IMR-90 (cell line): ENCODE measurements at regions not wholly inside any gene's neighbourhood (a gene's known extent, or its start where the extent isn't known, plus 50 kb on each side); places are given as distances from the start of the nearest gene placed in this dataset.

ENCODE experiments used
- ATAC-seq: fragments of 200-7000 bp; cut with Tn5 transposase; 2 replicates; pipeline ENCODE4 v1.9.1; 2020; ENCODE audit warnings: low read depth, mild to moderate bottlenecking, moderate library complexity
- BruUV-seq: library from RNA; stranded (reverse); fragments of 400-500 nt; replicated peaks from 2 replicates; lab custom pipeline; 2021; lab: Mats Ljungman, UMichigan
- CTCF ChIA-PET: fragments of 300-600 bp; formaldehyde crosslinking; extraction: SDS; loops from one replicate; lab custom pipeline; 2021; ENCODE audit warnings: antibody characterized with exemption; lab: Yijun Ruan, JAX
- POLR2A ChIA-PET: fragments of 300-600 bp; sonication (Branson Sonifier 250); formaldehyde crosslinking; loops from one replicate; lab custom pipeline; 2022; ENCODE audit warnings: antibody characterized with exemption; ENCODE audit not compliant: unreplicated experiment; lab: Charles Lee
- DNase-seq: peaks from one replicate; pipeline ENCODE4 v3.0.0; 2013
- H2AFZ ChIP-seq: replicated peaks from 2 replicates; pipeline ENCODE3; 2013; ENCODE audit warnings: low read length, mild to moderate bottlenecking; ENCODE audit not compliant: poor library complexity
- H2AK5ac ChIP-seq: 2 replicates; pipeline ENCODE4 v1.6.1; 2013; ENCODE audit warnings: low read depth, low read length, inconsistent platforms
- H2AK9ac ChIP-seq: replicated peaks from 2 replicates; pipeline ENCODE3; 2013; ENCODE audit warnings: mild to moderate bottlenecking, low read depth, low read length, moderate library complexity; ENCODE audit not compliant: poor library complexity
- H2BK120ac ChIP-seq: 2 replicates; pipeline ENCODE4 v1.6.1; 2013; ENCODE audit warnings: low read depth, low read length, inconsistent platforms
- H2BK15ac ChIP-seq: 3 replicates; pipeline ENCODE4 v1.6.1; 2013; ENCODE audit warnings: low read depth, low read length, inconsistent platforms
- H2BK20ac ChIP-seq: 2 replicates; pipeline ENCODE4 v1.6.1; 2013; ENCODE audit warnings: low read depth, mild to moderate bottlenecking, inconsistent platforms, low read length, moderate library complexity
- H2BK5ac ChIP-seq: 2 replicates; pipeline ENCODE4 v1.6.1; 2013; ENCODE audit warnings: mild to moderate bottlenecking, low read depth, low read length, inconsistent platforms; ENCODE audit not compliant: poor library complexity, severe bottlenecking
- H3K14ac ChIP-seq: replicated peaks from 2 replicates; pipeline ENCODE4 v1.6.1; 2013; ENCODE audit warnings: low read depth, low read length, inconsistent platforms
- H3K18ac ChIP-seq: 2 replicates; pipeline ENCODE4 v1.6.1; 2013; ENCODE audit warnings: low read depth, low read length, control low read depth
- H3K23ac ChIP-seq: 2 replicates; pipeline ENCODE4 v1.6.1; 2013; ENCODE audit warnings: low read depth, low read length, inconsistent platforms
- H3K27ac ChIP-seq: 2 replicates; pipeline ENCODE4 v1.5.1; 2013; ENCODE audit warnings: mild to moderate bottlenecking, control low read depth, low read length; ENCODE audit not compliant: insufficient read depth
- H3K27me3 ChIP-seq: 2 replicates; pipeline ENCODE4 v1.6.1; 2013; ENCODE audit warnings: low read length; ENCODE audit not compliant: control insufficient read depth, insufficient read depth
- H3K36me3 ChIP-seq: 2 replicates; pipeline ENCODE4 v1.6.1; 2013; ENCODE audit warnings: low read length, mixed read lengths; ENCODE audit not compliant: control insufficient read depth, insufficient read depth
- H3K4ac ChIP-seq: 2 replicates; pipeline ENCODE4 v1.6.1; 2013; ENCODE audit warnings: low read depth, low read length, inconsistent platforms
- H3K4me1 ChIP-seq: 2 replicates; pipeline ENCODE4 v1.6.1; 2013; ENCODE audit warnings: low read length, mixed read lengths; ENCODE audit not compliant: control insufficient read depth, insufficient read depth
- H3K4me2 ChIP-seq: 2 replicates; pipeline ENCODE4 v1.6.1; 2013; ENCODE audit warnings: low read depth, mild to moderate bottlenecking, control low read depth, low read length, moderate library complexity
- H3K4me3 ChIP-seq: 2 replicates; pipeline ENCODE4 v1.5.1; 2013; ENCODE audit warnings: low read depth, mild to moderate bottlenecking, control low read depth, low read length, moderate library complexity; ENCODE audit not compliant: insufficient read depth
- H3K56ac ChIP-seq: 2 replicates; pipeline ENCODE4 v1.6.1; 2013; ENCODE audit warnings: low read length, inconsistent platforms; ENCODE audit not compliant: insufficient read depth; ENCODE audit errors: extremely low read depth
- H3K79me1 ChIP-seq, 2 experiments: 2 replicates each; pipeline ENCODE4 v1.6.1; 2013; ENCODE audit warnings: low read length in 2 of 2, inconsistent platforms in 1 of 2, low read depth in 1 of 2
- H3K9ac ChIP-seq: 2 replicates; pipeline ENCODE4 v1.6.1; 2013; ENCODE audit warnings: low read depth, low read length, control low read depth
- H3K9me1 ChIP-seq: 2 replicates; pipeline ENCODE4 v1.6.1; 2013; ENCODE audit warnings: low read length, inconsistent platforms; ENCODE audit not compliant: insufficient read depth
- H3K9me3 ChIP-seq: 2 replicates; pipeline ENCODE4 v1.6.1; 2013; ENCODE audit warnings: low read length; ENCODE audit not compliant: control insufficient read depth, insufficient read depth
- H4K20me1 ChIP-seq: 2 replicates; pipeline ENCODE4 v1.6.1; 2013; ENCODE audit warnings: low read length, inconsistent platforms; ENCODE audit not compliant: insufficient read depth
- H4K5ac ChIP-seq: 2 replicates; pipeline ENCODE4 v1.6.1; 2013; ENCODE audit warnings: mild to moderate bottlenecking, low read depth, low read length, control low read depth
- H4K8ac ChIP-seq, 2 experiments: 2 replicates each; pipeline ENCODE4 v1.6.1; 2013; ENCODE audit warnings: low read depth in 2 of 2, low read length in 2 of 2, control low read depth in 1 of 2, inconsistent platforms in 1 of 2
- H4K91ac ChIP-seq: 2 replicates; pipeline ENCODE4 v1.6.1; 2013; ENCODE audit warnings: low read depth, low read length, inconsistent platforms; ENCODE audit not compliant: insufficient read depth
- BHLHE40 ChIP-seq: fragments of 150-350 bp; IDR thresholded peaks from 2 replicates; pipeline ENCODE4 v1.6.1; 2016; ENCODE audit warnings: mild to moderate bottlenecking, low read depth, low read length
- CEBPB ChIP-seq: IDR thresholded peaks from 2 replicates; pipeline ENCODE4 v1.6.1; 2012; ENCODE audit warnings: low read depth, low read length, improper control_type of control experiment
- CHD1 ChIP-seq: IDR thresholded peaks from 2 replicates; pipeline ENCODE4 v1.6.1; 2012; ENCODE audit warnings: low read depth, low read length, improper control_type of control experiment
- FOS ChIP-seq: fragments of 150-350 bp; IDR thresholded peaks from 2 replicates; pipeline ENCODE4 v1.6.1; 2016; ENCODE audit warnings: low read depth, low read length
- MAFK ChIP-seq: IDR thresholded peaks from 2 replicates; pipeline ENCODE4 v1.6.1; 2012; ENCODE audit warnings: low read depth, low read length, improper control_type of control experiment
- MAZ ChIP-seq: IDR thresholded peaks from 2 replicates; pipeline ENCODE4 v1.6.1; 2012; ENCODE audit warnings: low read depth, mild to moderate bottlenecking, low read length, improper control_type of control experiment, moderate library complexity, borderline replicate concordance
- MXI1 ChIP-seq: IDR thresholded peaks from 2 replicates; pipeline ENCODE4 v1.6.1; 2012; ENCODE audit warnings: low read depth, mild to moderate bottlenecking, low read length, moderate library complexity, borderline replicate concordance
- NFE2L2 ChIP-seq: fragments of 150-350 bp; IDR thresholded peaks from 2 replicates; pipeline ENCODE4 v1.6.1; 2016; ENCODE audit warnings: low read depth, mild to moderate bottlenecking, low read length
- POLR2A ChIP-seq: IDR thresholded peaks from 2 replicates; pipeline ENCODE4 v1.6.1; 2012; ENCODE audit warnings: mild to moderate bottlenecking, low read depth, low read length
- RAD21 ChIP-seq: IDR thresholded peaks from 2 replicates; pipeline ENCODE4 v1.6.1; 2012; ENCODE audit warnings: low read length, improper control_type of control experiment
- RCOR1 ChIP-seq: IDR thresholded peaks from 2 replicates; pipeline ENCODE4 v1.6.1; 2012; ENCODE audit warnings: mild to moderate bottlenecking, low read length, improper control_type of control experiment; ENCODE audit not compliant: insufficient replicate concordance
- RFX5 ChIP-seq: IDR thresholded peaks from 2 replicates; pipeline ENCODE4 v1.8.0; 2012; ENCODE audit warnings: low read depth, mild to moderate bottlenecking, low read length, moderate library complexity
- SMC3 ChIP-seq: fragments of 150-350 bp; IDR thresholded peaks from 2 replicates; pipeline ENCODE4 v1.6.1; 2016; ENCODE audit warnings: low read depth, mild to moderate bottlenecking, antibody characterized with exemption, low read length, moderate library complexity
- WGBS, 2 experiments: methylation state at CpG; one replicate each; pipeline versions ENCODE4 v1.1.5 to v1.1.7; 2013; ENCODE audit warnings: missing lambda C conversion rate in 2 of 2; ENCODE audit not compliant: insufficient read length in 1 of 2; ENCODE audit errors: extremely low coverage in 2 of 2; 5-methylcytosine and 5-hydroxymethylcytosine counted together
- dilution Hi-C: fragments of 300-500 bp; cut with HindIII; formaldehyde crosslinking; loops from one replicate; pipeline ENCODE4 v1.14.3; 2018; ENCODE audit warnings: low sequenced_read_pairs; ENCODE audit not compliant: unreplicated experiment
- in situ Hi-C: fragments of 300-500 bp; cut with MboI; formaldehyde crosslinking; loops from 3 replicates; pipeline ENCODE4 v1.14.3; 2019; ENCODE audit warnings: low sequenced_read_pairs, inconsistent platforms, mixed read lengths
- intact Hi-C: fragments of 100-400 bp; cut with micrococcal nuclease; formaldehyde crosslinking; loops from 2 replicates; pipeline ENCODE4 v1.10.0; 2022
- TF ChIP-seq, protein P1 (sequence below): fragments of 150-350 bp; IDR thresholded peaks from 2 replicates; pipeline ENCODE4 v1.6.1; 2016; ENCODE audit warnings: low read depth, mild to moderate bottlenecking, low read length, moderate library complexity, borderline replicate concordance
- TF ChIP-seq, protein P2 (sequence below): fragments of 150-350 bp; IDR thresholded peaks from 2 replicates; pipeline ENCODE4 v1.6.1; 2017; ENCODE audit warnings: mild to moderate bottlenecking, antibody characterized with exemption, low read length, low read depth
- TF ChIP-seq, protein P3 (sequence below): conservative IDR thresholded peaks from 2 replicates; pipeline ENCODE4 v1.5.1; 2012; ENCODE audit warnings: mild to moderate bottlenecking, low read depth, low read length, improper control_type of control experiment

DNA sequence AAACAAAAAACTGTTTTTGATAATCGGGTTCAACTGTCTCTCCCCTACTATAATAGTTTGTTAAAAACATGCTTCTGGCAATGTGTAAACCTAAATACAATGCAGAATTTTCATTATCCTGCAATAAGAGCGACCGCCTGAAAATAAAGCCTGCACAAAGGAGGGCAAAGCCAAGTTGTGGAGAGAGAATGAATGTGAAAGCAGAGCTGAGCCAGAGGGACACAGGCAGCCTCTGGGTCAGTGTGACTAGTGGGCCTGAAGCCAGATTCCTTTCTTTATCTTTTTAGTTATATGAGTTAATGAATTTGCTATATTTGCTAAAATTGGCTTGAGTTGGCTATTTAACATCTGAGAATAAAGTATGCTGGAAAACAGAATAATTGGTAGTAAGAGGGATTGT, 615.2 kb downstream of the PLA2G4A start:
- intact Hi-C loops (no loop called here), dilution Hi-C loops (no loop called here), in situ Hi-C loops (no loop called here)
- Histone ChIP-seq H3K36me3 (no peaks in the 10 kb centered on the region), H3K4me3 (no peak overlapping the region), H3K9ac (no peak overlapping the region), H3K27me3 (no peaks in the 10 kb centered on the region), H3K4me2 (no peak overlapping the region), H4K91ac (no peak overlapping the region), H2AK9ac (no peak overlapping the region), H3K9me1 (no peaks in the 10 kb centered on the region), H4K5ac (no peak overlapping the region), H3K23ac (no peak overlapping the region), H3K4me1 (no peaks in the 10 kb centered on the region), H4K20me1 (no peaks in the 10 kb centered on the region), H2BK15ac (no peak overlapping the region), H2BK5ac (no peak overlapping the region), H3K9me3 (no peaks in the 10 kb centered on the region), H3K14ac (no peak overlapping the region), H3K56ac (no peak overlapping the region), H3K4ac (no peak overlapping the region), H2BK120ac (no peak overlapping the region), H2AK5ac (no peak overlapping the region), H3K18ac (no peak overlapping the region), H3K27ac (no peak overlapping the region), H2BK20ac (no peak overlapping the region), H4K8ac (no peak overlapping the region), H2AFZ (no peak overlapping the region), H3K79me1 (no peaks in the 10 kb centered on the region)
- TF ChIP-seq MAFK, result no peak
- TF ChIP-seq, protein P1, sequence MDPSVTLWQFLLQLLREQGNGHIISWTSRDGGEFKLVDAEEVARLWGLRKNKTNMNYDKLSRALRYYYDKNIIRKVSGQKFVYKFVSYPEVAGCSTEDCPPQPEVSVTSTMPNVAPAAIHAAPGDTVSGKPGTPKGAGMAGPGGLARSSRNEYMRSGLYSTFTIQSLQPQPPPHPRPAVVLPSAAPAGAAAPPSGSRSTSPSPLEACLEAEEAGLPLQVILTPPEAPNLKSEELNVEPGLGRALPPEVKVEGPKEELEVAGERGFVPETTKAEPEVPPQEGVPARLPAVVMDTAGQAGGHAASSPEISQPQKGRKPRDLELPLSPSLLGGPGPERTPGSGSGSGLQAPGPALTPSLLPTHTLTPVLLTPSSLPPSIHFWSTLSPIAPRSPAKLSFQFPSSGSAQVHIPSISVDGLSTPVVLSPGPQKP, result no peak
- TF ChIP-seq, protein P2, sequence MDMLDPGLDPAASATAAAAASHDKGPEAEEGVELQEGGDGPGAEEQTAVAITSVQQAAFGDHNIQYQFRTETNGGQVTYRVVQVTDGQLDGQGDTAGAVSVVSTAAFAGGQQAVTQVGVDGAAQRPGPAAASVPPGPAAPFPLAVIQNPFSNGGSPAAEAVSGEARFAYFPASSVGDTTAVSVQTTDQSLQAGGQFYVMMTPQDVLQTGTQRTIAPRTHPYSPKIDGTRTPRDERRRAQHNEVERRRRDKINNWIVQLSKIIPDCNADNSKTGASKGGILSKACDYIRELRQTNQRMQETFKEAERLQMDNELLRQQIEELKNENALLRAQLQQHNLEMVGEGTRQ, result no peak
- TF ChIP-seq RCOR1, result no peak
- TF ChIP-seq CHD1, result no peak
- no peak for TF ChIP-seq NFE2L2
- TF ChIP-seq, protein P3, sequence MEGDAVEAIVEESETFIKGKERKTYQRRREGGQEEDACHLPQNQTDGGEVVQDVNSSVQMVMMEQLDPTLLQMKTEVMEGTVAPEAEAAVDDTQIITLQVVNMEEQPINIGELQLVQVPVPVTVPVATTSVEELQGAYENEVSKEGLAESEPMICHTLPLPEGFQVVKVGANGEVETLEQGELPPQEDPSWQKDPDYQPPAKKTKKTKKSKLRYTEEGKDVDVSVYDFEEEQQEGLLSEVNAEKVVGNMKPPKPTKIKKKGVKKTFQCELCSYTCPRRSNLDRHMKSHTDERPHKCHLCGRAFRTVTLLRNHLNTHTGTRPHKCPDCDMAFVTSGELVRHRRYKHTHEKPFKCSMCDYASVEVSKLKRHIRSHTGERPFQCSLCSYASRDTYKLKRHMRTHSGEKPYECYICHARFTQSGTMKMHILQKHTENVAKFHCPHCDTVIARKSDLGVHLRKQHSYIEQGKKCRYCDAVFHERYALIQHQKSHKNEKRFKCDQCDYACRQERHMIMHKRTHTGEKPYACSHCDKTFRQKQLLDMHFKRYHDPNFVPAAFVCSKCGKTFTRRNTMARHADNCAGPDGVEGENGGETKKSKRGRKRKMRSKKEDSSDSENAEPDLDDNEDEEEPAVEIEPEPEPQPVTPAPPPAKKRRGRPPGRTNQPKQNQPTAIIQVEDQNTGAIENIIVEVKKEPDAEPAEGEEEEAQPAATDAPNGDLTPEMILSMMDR, result no peak
- no peak for TF ChIP-seq RFX5
- TF ChIP-seq FOS, result no peak
- TF ChIP-seq MAZ, result no peak
- TF ChIP-seq SMC3, result no peak
- TF ChIP-seq BHLHE40, result no peak
- TF ChIP-seq MXI1, result no peak
- TF ChIP-seq RAD21, result no peak
- no peak for TF ChIP-seq POLR2A
- TF ChIP-seq CEBPB, result no peak
- POLR2A ChIA-PET, result no interaction called here
- CTCF ChIA-PET, result no interaction called here
- DNase-seq, result no peak
- no CpG with 5 or more reads among the region's 3 CpGs for WGBS, 2 experiments
- no peak for ATAC-seq
- BruUV-seq, result no TSS peak
